ENCODE measurements at regions not wholly inside any gene's neighbourhood (a gene's known extent, or its start where the extent isn't known, plus 50 kb on each side); places are given as distances from the start of the nearest gene placed in this dataset.

GRCh38 chr2:116074161-116074560 is 1631.7 kb downstream of the DPP10 start:
- Histone ChIP-seq H3K4me3 (ENCODE audit: low read depth, low read length) (no peak overlapping the region), H3K36me3 (no peaks in the 10 kb centered on the region), H3K27me3 (ENCODE audit: insufficient read depth, low read depth, severe bottlenecking) (peaks cover 27% of the 10 kb centered on the region), H3K9me3 (ENCODE audit: severe bottlenecking) (peaks cover under 1% of the 10 kb centered on the region), H3K27ac (no peak overlapping the region)
- TF ChIP-seq CTCF (IDR thresholded peaks at IDR 0.05; ENCODE audit: low read depth, low read length), result no peak
- DNase-seq, result no peak

GRCh38 chr2:116088236-116088635 is 1645.8 kb downstream of the DPP10 start:
- Histone ChIP-seq H3K4me3 (ENCODE audit: low read depth, low read length) (no peak overlapping the region), H3K27me3 (ENCODE audit: insufficient read depth, low read depth, severe bottlenecking) (peaks cover 2% of the 10 kb centered on the region), H3K36me3 (no peaks in the 10 kb centered on the region), H3K9me3 (ENCODE audit: severe bottlenecking) (no peaks in the 10 kb centered on the region), H3K27ac (no peak overlapping the region)
- no peak for TF ChIP-seq CTCF (IDR thresholded peaks at IDR 0.05; ENCODE audit: low read depth, low read length)
- no peak for DNase-seq

GRCh38 chr2:116094196-116094595 is 1651.8 kb downstream of the DPP10 start:
- Histone ChIP-seq H3K4me3 (ENCODE audit: low read depth, low read length) (no peak overlapping the region), H3K36me3 (no peaks in the 10 kb centered on the region), H3K9me3 (ENCODE audit: severe bottlenecking) (no peaks in the 10 kb centered on the region), H3K27me3 (ENCODE audit: insufficient read depth, low read depth, severe bottlenecking) (peaks cover 11% of the 10 kb centered on the region), H3K27ac (no peak overlapping the region)
- peak; percentile 23 for DNase-seq
- TF ChIP-seq CTCF (IDR thresholded peaks at IDR 0.05; ENCODE audit: low read depth, low read length), result peak; percentile 76

- no peak for TF ChIP-seq CTCF (IDR thresholded peaks at IDR 0.05; ENCODE audit: low read depth, low read length)
- H3K27me3 ChIP-seq (ENCODE audit: insufficient read depth, low read depth, severe bottlenecking), result peaks cover 13% of the 10 kb centered on the region
- no peak overlapping the region for H3K27ac ChIP-seq
- H3K36me3 ChIP-seq, result no peaks in the 10 kb centered on the region
- no peak overlapping the region for H3K4me3 ChIP-seq (ENCODE audit: low read depth, low read length)
- H3K9me3 ChIP-seq (ENCODE audit: severe bottlenecking), result no peaks in the 10 kb centered on the region
- no peak for DNase-seq
Measured at GRCh38 chr2:116095636-116096035, 1653.2 kb downstream of the DPP10 start.

- Histone ChIP-seq H3K9me3 (ENCODE audit: severe bottlenecking) (no peaks in the 10 kb centered on the region), H3K27ac (no peak overlapping the region), H3K27me3 (ENCODE audit: insufficient read depth, low read depth, severe bottlenecking) (peaks cover 13% of the 10 kb centered on the region), H3K4me3 (ENCODE audit: low read depth, low read length) (no peak overlapping the region), H3K36me3 (no peaks in the 10 kb centered on the region)
- no peak for DNase-seq
- 0 out of 2 replicates have a peak, but pooled peaks have one; percentile 14 for TF ChIP-seq CTCF (IDR thresholded peaks at IDR 0.05; ENCODE audit: low read depth, low read length)
Measured at GRCh38 chr2:116098049-116098448, 1655.6 kb downstream of the DPP10 start.

- no peaks in the 10 kb centered on the region for H3K36me3 ChIP-seq
- H3K27ac ChIP-seq, result no peak overlapping the region
- peaks cover 52% of the 10 kb centered on the region for H3K27me3 ChIP-seq (ENCODE audit: insufficient read depth, low read depth, severe bottlenecking)
- TF ChIP-seq CTCF (IDR thresholded peaks at IDR 0.05; ENCODE audit: low read depth, low read length), result no peak
- no peak overlapping the region for H3K4me3 ChIP-seq (ENCODE audit: low read depth, low read length)
- DNase-seq, result no peak
- no peaks in the 10 kb centered on the region for H3K9me3 ChIP-seq (ENCODE audit: severe bottlenecking)
Measured at GRCh38 chr2:116109471-116109870, 1667.0 kb downstream of the DPP10 start.

All from WERI-Rb-1 (cell line).